Muscle layer of duodenum (tissue), 2 donors: ENCODE measurements at regions not wholly inside any gene's neighbourhood (a gene's known extent, or its start where the extent isn't known, plus 50 kb on each side); places are given as distances from the start of the nearest gene placed in this dataset.

Experiments
- H3K27ac ChIP-seq: one replicate; pipeline ENCODE4 v1.7.0; 2013; ENCODE audit warnings: mild to moderate bottlenecking, low read length
- H3K27me3 ChIP-seq: one replicate; pipeline ENCODE4 v1.7.0; 2013; ENCODE audit warnings: low read depth, mild to moderate bottlenecking, control low read depth, low read length
- H3K36me3 ChIP-seq, 2 donors: one replicate each; pipeline ENCODE4 v1.7.0; 2013; ENCODE audit warnings: low read length in 2 of 2, control low read depth in 1 of 2, mild to moderate bottlenecking in 1 of 2; ENCODE audit not compliant: insufficient read depth in 2 of 2, control insufficient read depth in 1 of 2
- H3K4me1 ChIP-seq, 2 donors: one replicate each; pipeline ENCODE4 v1.7.0; 2013; ENCODE audit warnings: low read length in 2 of 2, mild to moderate bottlenecking in 2 of 2, control low read depth in 1 of 2, moderate library complexity in 1 of 2; ENCODE audit not compliant: insufficient read depth in 2 of 2, control insufficient read depth in 1 of 2
- H3K4me3 ChIP-seq, 2 donors: one replicate each; pipeline ENCODE4 v1.7.0; 2013; ENCODE audit warnings: low read length in 2 of 2, low read depth in 1 of 2, mild to moderate bottlenecking in 1 of 2
- H3K9me3 ChIP-seq, 2 donors: one replicate each; pipeline ENCODE4 v1.7.0; 2013; ENCODE audit warnings: low read length in 2 of 2, control low read depth in 1 of 2, mild to moderate bottlenecking in 1 of 2; ENCODE audit not compliant: control insufficient read depth in 1 of 2
- donor health status: healthy.

DNA sequence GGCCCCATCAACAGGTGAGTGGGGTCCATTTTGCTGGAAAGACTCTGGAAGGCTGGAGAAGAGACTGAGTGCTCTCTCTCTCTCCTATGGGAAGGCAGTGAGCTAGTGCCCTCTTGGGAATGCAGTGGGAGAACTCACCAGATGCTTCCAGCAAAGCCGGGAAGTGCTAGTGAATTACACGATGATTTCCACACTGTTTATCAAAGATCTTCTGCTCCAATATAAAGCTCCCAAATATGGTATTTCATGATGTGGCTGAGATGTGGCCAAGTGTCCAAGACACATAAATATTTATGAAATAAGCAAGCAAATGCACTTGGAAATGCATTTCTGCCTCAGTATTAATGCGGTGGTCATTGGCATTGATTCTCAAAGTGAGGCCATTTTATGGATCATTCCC lies 135.9 kb downstream of the VAPA start:
- no peaks in the 10 kb centered on the region for H3K27me3 ChIP-seq
- H3K36me3 ChIP-seq = no peaks in the 10 kb centered on the region
- no peak overlapping the region for H3K4me3 ChIP-seq
- no peaks in the 10 kb centered on the region for H3K9me3 ChIP-seq
- peaks cover 3 to 5% of the 10 kb centered on the region in 2 donors for H3K4me1 ChIP-seq
- H3K27ac ChIP-seq = no peak overlapping the region

DNA sequence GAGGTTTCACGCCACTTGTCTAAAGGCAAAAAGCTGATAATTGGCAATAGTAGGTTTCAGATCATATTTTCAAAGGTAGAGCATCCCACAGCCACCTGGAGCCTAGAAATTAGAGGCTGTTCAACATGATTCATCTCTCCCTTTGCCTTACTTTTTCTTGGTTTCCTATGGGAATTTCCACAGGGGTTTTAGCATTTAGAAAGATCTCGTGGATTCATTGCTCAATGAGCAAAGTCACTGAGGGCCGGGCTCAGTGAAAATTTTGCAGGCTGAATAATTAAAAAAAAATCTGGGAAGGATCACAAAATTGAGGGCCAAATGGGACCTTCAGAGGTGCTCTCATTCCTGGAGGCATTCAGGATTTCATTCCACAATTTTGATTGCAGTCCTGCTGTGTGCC lies 137.1 kb downstream of the VAPA start:
- Histone ChIP-seq H3K27me3 (no peaks in the 10 kb centered on the region), H3K9me3 (no peaks in the 10 kb centered on the region), H3K4me1 (peaks cover 3 to 5% of the 10 kb centered on the region in 2 donors), H3K27ac (peak overlapping the region; percentile 61), H3K4me3 (no peak overlapping the region), H3K36me3 (no peaks in the 10 kb centered on the region)

DNA sequence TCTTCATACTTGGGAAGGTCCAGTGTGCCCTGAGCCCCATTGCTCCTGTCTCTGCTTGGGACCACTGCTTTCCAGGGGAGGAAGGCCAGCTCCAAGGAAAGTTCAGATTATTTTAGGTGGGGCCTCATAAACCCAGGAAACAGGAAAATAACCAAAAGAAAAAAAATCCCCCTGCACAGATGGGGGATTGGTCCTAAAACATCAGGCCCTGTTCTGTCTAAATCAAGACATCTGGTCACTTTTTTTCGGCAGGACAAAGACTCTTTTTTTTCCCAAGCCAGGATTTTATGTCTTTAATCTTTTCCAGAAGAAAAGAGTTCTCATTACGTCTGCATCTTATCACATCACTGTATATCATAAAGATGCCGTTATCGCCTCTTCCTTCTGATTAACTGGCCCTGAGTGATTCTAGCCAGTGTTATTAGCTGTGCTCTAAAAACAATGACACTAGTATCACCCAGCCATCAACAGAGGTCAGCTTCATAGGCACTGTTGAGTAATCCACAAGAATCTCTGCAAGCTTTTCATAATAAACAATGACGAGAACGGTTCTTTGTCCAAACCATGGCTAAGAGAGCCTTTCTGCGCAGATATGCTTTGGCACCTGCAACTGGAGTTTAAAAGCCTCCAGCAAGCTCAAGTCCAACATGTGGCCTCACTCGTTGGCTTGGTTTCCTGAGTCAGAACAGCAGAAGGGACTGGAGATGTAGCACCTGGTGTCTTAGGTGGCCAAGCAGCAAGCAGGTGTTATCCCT lies 138.2 kb downstream of the VAPA start:
- no peaks in the 10 kb centered on the region for H3K9me3 ChIP-seq
- peaks cover 3 to 5% of the 10 kb centered on the region in 2 donors for H3K4me1 ChIP-seq
- H3K27ac ChIP-seq = peak overlapping the region; percentile 61
- H3K4me3 ChIP-seq = no peak overlapping the region
- no peaks in the 10 kb centered on the region for H3K27me3 ChIP-seq
- no peaks in the 10 kb centered on the region for H3K36me3 ChIP-seq

DNA sequence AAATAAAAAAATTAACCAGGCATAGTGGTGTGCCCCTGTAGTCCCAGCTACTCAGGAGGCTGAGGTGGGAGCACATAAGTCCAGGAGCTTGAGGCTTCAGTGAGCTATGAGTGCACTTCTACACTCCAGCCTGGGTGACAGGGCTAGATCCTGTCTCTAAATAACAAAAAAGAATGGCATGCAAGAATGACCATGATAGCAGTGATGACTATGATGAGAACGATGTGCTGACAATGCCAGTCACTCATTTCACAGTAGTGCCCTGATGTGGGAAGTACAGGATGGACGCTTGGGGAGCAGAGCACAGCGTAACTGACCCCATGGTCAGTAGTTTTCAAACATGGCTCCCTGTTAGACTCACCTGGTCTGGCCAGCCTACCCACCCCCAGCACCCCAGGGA lies 139.1 kb downstream of the VAPA start:
- Histone ChIP-seq H3K36me3 (no peaks in the 10 kb centered on the region), H3K4me3 (no peak overlapping the region), H3K9me3 (no peaks in the 10 kb centered on the region), H3K27ac (no peak overlapping the region), H3K4me1 (peaks cover 3 to 8% of the 10 kb centered on the region in 2 donors), H3K27me3 (no peaks in the 10 kb centered on the region)

DNA sequence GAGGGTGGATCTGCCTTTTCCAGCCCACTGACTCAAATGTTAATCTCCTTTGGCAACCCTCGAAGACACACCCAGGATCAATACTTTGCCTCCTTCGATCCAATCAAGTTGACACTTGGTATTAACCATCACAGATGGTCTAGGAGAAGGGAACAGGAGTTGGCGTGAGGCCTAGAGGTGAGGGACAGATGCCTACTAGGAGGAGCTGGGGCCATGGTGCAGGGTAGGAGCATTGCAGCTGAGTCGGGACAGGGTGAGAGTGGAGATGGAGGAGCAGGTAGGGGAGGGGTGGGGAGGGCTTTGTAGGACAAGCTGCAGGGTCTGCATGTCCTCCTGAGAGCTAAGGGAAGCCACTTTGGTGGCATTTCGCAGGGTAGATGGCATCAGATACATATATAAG lies 140.0 kb downstream of the VAPA start:
- no peak overlapping the region for H3K27ac ChIP-seq
- no peak overlapping the region for H3K4me3 ChIP-seq
- H3K9me3 ChIP-seq = no peaks in the 10 kb centered on the region
- H3K36me3 ChIP-seq = no peaks in the 10 kb centered on the region
- H3K4me1 ChIP-seq = peaks cover 6 to 18% of the 10 kb centered on the region in 2 donors
- H3K27me3 ChIP-seq = no peaks in the 10 kb centered on the region

DNA sequence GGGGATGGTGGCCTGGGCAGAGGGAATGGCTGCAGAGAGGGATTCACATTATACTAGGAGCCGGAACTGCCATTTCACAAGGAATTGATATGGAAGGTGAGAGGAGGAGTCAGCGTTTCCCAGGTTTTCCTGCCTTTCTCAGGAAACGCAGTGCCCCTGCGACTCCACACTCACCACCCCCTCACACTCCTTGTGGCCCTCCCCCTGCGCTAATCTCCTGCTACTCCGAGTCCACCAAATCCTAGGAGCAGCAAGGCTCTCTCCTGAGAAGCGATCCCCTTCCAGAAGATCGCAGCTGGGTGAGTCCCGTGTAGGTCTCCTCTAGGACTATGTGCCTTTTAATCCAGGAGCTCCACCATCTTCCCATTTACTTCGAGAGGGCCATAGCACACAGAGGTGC lies 140.6 kb downstream of the VAPA start:
- Histone ChIP-seq H3K4me3 (no peak overlapping the region), H3K27ac (no peak overlapping the region), H3K36me3 (no peaks in the 10 kb centered on the region), H3K27me3 (no peaks in the 10 kb centered on the region), H3K4me1 (peaks cover 8 to 23% of the 10 kb centered on the region in 2 donors), H3K9me3 (no peaks in the 10 kb centered on the region)

DNA sequence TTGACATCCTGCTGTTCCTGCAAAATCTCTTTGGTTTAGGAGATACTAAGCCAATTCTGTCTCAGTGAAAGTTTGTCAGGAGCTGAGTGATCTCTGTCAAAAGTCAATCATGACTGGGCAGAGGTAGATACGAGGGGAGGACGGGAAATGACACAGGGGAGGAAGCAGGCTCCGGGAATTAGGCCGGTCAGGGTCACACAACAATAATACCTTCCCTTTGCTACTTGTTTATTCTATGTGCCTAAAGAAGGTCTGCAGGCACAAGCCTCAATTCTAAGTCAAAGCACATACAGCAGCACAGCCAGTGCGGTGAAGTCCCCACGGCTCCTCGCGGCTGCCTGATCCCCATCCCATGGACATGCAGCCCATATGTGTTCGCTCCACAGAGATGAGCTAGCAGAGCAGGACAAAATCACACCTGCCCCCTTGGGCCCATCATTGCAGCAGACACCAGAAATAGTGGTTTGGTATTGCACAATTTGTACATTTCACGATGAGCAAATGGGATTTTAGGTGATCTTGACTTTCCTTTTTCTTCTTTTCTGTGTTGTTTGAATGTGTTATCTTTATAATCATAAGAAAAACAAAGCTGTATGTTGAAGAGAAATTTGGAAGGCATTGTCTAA lies 141.4 kb downstream of the VAPA start:
- Histone ChIP-seq H3K36me3 (no peaks in the 10 kb centered on the region), H3K27ac (no peak overlapping the region), H3K4me3 (no peak overlapping the region), H3K4me1 (peaks cover 15 to 23% of the 10 kb centered on the region in 2 donors), H3K9me3 (no peaks in the 10 kb centered on the region), H3K27me3 (no peaks in the 10 kb centered on the region)

DNA sequence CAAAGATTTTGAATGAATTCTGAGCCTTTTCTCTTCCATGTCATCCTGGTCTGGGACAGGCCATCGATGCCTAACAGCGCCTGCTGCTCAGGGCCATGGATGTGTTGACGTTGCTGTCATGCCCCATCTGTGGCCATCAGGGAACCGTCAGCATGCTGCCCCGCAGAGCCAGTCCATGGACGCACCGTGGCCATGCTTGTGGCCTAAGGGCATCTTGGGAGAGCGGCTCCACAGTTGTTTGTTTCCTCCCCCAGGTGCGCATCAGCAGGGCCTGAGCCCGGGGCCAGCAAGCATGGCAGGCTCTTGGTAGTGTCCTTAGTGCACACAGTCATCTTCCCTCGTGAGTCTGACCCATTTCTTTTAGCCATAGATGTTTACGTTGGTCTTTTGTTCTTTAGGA lies 142.7 kb downstream of the VAPA start:
- Histone ChIP-seq H3K4me3 (no peak overlapping the region), H3K36me3 (no peaks in the 10 kb centered on the region), H3K27ac (no peak overlapping the region), H3K4me1 (peaks cover 19 to 20% of the 10 kb centered on the region in 2 donors), H3K9me3 (no peaks in the 10 kb centered on the region), H3K27me3 (no peaks in the 10 kb centered on the region)

DNA sequence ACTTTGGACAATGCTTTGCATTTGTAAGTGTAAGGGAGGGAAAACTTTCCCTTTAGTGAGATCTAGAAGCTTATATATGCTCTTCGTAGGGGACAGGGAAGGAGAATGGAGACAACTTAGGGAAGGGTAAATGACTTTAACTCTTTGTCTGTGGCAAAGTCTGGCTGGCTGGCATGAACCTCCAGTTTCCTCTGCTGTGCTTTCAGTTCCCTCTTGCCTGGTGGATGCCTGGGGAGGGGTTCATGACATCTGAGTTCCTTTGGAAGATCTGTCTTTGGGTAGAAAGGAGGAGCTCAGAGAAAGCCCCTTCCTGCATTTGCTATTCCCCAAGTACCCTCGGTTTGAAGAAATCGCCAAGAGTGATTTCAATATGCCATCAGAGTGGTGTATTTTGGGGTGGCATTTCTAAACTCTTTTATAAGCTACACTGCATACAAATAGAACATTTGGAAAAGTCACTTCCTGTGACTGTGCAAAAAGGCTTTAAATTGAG lies 143.6 kb downstream of the VAPA start:
- no peaks in the 10 kb centered on the region for H3K27me3 ChIP-seq
- H3K27ac ChIP-seq = peak overlapping the region; percentile 77
- H3K9me3 ChIP-seq = no peaks in the 10 kb centered on the region
- H3K4me3 ChIP-seq = no peak overlapping the region
- peaks cover 18 to 25% of the 10 kb centered on the region in 2 donors for H3K4me1 ChIP-seq
- H3K36me3 ChIP-seq = no peaks in the 10 kb centered on the region

DNA sequence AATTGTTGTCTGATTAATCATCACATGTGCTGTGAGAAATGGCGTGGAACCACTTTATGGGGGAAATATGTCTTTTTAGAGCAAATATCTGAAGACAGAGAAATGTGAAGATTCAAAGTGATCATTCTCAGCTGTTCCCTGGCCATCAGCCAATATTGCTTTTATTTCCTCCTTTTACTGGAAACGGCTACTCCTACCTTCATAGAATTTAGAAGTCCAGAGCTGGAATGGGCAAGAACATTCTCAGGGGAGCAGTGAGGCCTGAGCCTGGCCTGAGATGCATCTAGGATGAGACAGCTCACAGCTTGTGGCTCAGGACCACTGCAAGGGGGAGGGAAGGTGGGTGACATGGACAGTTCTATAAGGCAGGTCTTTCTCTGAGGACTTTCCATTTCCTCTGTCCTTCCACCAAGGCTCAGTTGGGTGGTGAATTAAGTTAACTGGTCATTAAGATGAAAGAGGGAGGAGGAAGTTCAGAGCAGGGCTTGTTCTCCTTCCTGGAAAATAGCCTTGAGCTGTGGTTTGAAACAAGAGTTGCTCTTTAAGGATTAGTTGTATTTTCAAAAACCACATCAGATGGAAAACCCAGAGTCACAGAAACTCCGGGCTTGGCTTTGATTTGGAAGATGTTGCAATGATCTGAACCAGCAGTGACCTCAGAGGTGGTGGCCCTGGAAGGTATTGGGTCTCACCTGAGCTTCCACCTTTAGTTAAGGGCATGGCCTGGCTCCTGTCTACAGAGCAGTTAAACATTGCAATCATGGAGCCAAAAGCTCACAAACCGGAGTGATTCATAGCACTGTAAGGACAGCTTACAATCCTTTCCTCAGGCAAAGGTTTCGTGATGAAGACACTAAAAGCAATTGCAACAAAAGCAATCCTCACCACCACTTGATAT lies 144.3 kb downstream of the VAPA start:
- Histone ChIP-seq H3K4me3 (no peak overlapping the region), H3K9me3 (no peaks in the 10 kb centered on the region), H3K27ac (peak overlapping the region; percentile 77), H3K4me1 (peaks cover 18 to 28% of the 10 kb centered on the region in 2 donors), H3K27me3 (no peaks in the 10 kb centered on the region), H3K36me3 (no peaks in the 10 kb centered on the region)
